SK-N-SH (cell line): ENCODE measurements at regions not wholly inside any gene's neighbourhood (a gene's known extent, or its start where the extent isn't known, plus 50 kb on each side); places are given as distances from the start of the nearest gene placed in this dataset.
"Not testable (repeated sequence)": the region's sequence is repeated elsewhere in the genome, so short reads cannot be mapped to it uniquely, and the experiment has no call there.

Source experiments
- CTCF ChIA-PET: fragments of 300-600, 350-600 bp; formaldehyde crosslinking; extraction: SDS; loops from one replicate; lab custom pipeline; 2021; lab: Yijun Ruan, JAX
- POLR2A ChIA-PET: fragments of 350-600 bp; sonication (Branson Sonifier 250); formaldehyde crosslinking; extraction: SDS; loops from one replicate; lab custom pipeline; 2020; ENCODE audit warnings: antibody characterized with exemption, inconsistent platforms; lab: Yijun Ruan, JAX
- DNase-seq: peaks from one replicate; pipeline ENCODE4 v3.0.0; 2012
- H2AFZ ChIP-seq: fragments of 200-600 bp; sonication (generic); 2 replicates; pipeline ENCODE4 v1.8.1; 2016; ENCODE audit warnings: antibody characterized with exemption, mild to moderate bottlenecking, low read depth
- H3F3A ChIP-seq: fragments of 200-600 bp; sonication (generic); replicated peaks from 2 replicates; pipeline ENCODE3; 2016; ENCODE audit warnings: antibody characterized with exemption, mild to moderate bottlenecking; ENCODE audit not compliant: insufficient read depth
- H3K27ac ChIP-seq, 2 experiments: fragments of 200-500 bp in 1 of 2; fragments of 200-600 bp in 1 of 2; sonication (Bioruptor generic) in 1 of 2; sonication (generic), shearing (Covaris generic) in 1 of 2; 2 replicates each; pipeline versions ENCODE4 v1.5.1 to v1.6.1; 2014 to 2016; ENCODE audit warnings: low read depth in 2 of 2, inconsistent platforms in 1 of 2, low read length in 1 of 2, mild to moderate bottlenecking in 1 of 2, mixed read lengths in 1 of 2
- H3K27me3 ChIP-seq: fragments of 200-600 bp; sonication (generic), shearing (Covaris generic); 2 replicates; pipeline ENCODE4 v1.6.1; 2016; ENCODE audit warnings: mixed run types; ENCODE audit not compliant: insufficient read depth
- H3K36me3 ChIP-seq, 2 experiments: fragments of 200-500 bp in 1 of 2; fragments of 200-600 bp in 1 of 2; sonication (Bioruptor generic) in 1 of 2; sonication (generic) in 1 of 2; replicated peaks in 1 of 2; 2 replicates each; pipeline versions ENCODE3 to v1.5.1; 2014 to 2016; ENCODE audit warnings: low read length in 1 of 2, mild to moderate bottlenecking in 1 of 2; ENCODE audit not compliant: insufficient read depth in 2 of 2, control insufficient read depth in 1 of 2
- H3K4me1 ChIP-seq, 2 experiments: fragments of 200-500 bp in 1 of 2; fragments of 200-600 bp in 1 of 2; sonication (Bioruptor generic) in 1 of 2; sonication (generic), shearing (Covaris generic) in 1 of 2; 2 replicates each; pipeline versions ENCODE4 v1.5.1 to v1.6.1; 2014 to 2016; ENCODE audit warnings: low read depth in 1 of 2, low read length in 1 of 2, mixed run types in 1 of 2; ENCODE audit not compliant: insufficient read depth in 2 of 2, control insufficient read depth in 1 of 2
- H3K4me2 ChIP-seq: fragments of 200-600 bp; sonication (generic), shearing (Covaris generic); 2 replicates; pipeline ENCODE4 v1.6.1; 2017; ENCODE audit warnings: mixed run types
- H3K4me3 ChIP-seq, 2 experiments: fragments of 200-500 bp in 1 of 2; fragments of 200-600 bp in 1 of 2; sonication (Bioruptor generic) in 1 of 2; sonication (generic), shearing (Covaris generic) in 1 of 2; 2 replicates each; pipeline versions ENCODE4 v1.5.1 to v1.8.1; 2014 to 2016; ENCODE audit warnings: low read depth in 2 of 2, inconsistent platforms in 1 of 2, low read length in 1 of 2, mild to moderate bottlenecking in 1 of 2, mixed read lengths in 1 of 2, moderate library complexity in 1 of 2
- H3K79me2 ChIP-seq: fragments of 200-600 bp; sonication (generic); 2 replicates; pipeline ENCODE4 v1.8.1; 2017; ENCODE audit warnings: mild to moderate bottlenecking; ENCODE audit not compliant: insufficient read depth
- H3K9ac ChIP-seq: fragments of 200-600 bp; sonication (generic); 2 replicates; pipeline ENCODE4 v1.6.1; 2017; ENCODE audit warnings: mixed run types
- H3K9me2 ChIP-seq: fragments of 200-600 bp; sonication (generic); 2 replicates; pipeline ENCODE4 v1.6.1; 2017; ENCODE audit warnings: mixed run types
- H3K9me3 ChIP-seq: fragments of 200-600 bp; sonication (generic); 2 replicates; pipeline ENCODE4 v1.6.1; 2017; ENCODE audit warnings: mixed run types, mild to moderate bottlenecking, moderate library complexity
- H4K20me1 ChIP-seq: fragments of 200-600 bp; sonication (generic); 2 replicates; pipeline ENCODE4 v1.6.1; 2017; ENCODE audit warnings: mild to moderate bottlenecking, mixed run types; ENCODE audit not compliant: insufficient read depth
- CHD2 ChIP-seq: fragments of 150-350 bp; IDR thresholded peaks from 2 replicates; pipeline ENCODE4 v1.6.1; 2018; ENCODE audit warnings: low read length; ENCODE audit not compliant: partially characterized antibody
- FOXM1 ChIP-seq: IDR thresholded peaks from 2 replicates; pipeline ENCODE4 v1.4.0; 2012; ENCODE audit warnings: low read depth, mild to moderate bottlenecking
- JUND ChIP-seq: IDR thresholded peaks from 2 replicates; pipeline ENCODE4 v1.4.0; 2012
- MAX ChIP-seq: IDR thresholded peaks from 2 replicates; pipeline ENCODE4 v1.4.0; 2012; ENCODE audit warnings: low read depth
- PBX3 ChIP-seq: IDR thresholded peaks from 2 replicates; pipeline ENCODE4; 2012
- RAD21 ChIP-seq: IDR thresholded peaks from 2 replicates; pipeline ENCODE4 v1.6.1; 2012; ENCODE audit warnings: mild to moderate bottlenecking, low read length
- RCOR1 ChIP-seq: fragments of 150-350 bp; IDR thresholded peaks from 2 replicates; pipeline ENCODE4 v1.6.1; 2017; ENCODE audit warnings: antibody characterized with exemption, low read length
- REST ChIP-seq: IDR thresholded peaks from 2 replicates; pipeline ENCODE4 v1.6.1; 2012; ENCODE audit warnings: mild to moderate bottlenecking, low read depth, low read length, moderate library complexity
- RFX5 ChIP-seq: IDR thresholded peaks from 2 replicates; pipeline ENCODE4 v1.6.1; 2012; ENCODE audit warnings: mild to moderate bottlenecking, improper control_type of control experiment, low read length
- SMC3 ChIP-seq: IDR thresholded peaks from 2 replicates; pipeline ENCODE4 v1.6.1; 2012; ENCODE audit warnings: low read depth, low read length, improper control_type of control experiment
- TEAD4 ChIP-seq: IDR thresholded peaks from 2 replicates; pipeline ENCODE4 v1.4.0; 2012; ENCODE audit warnings: mild to moderate bottlenecking, borderline replicate concordance; ENCODE audit not compliant: insufficient read depth
- USF1 ChIP-seq: IDR thresholded peaks from 2 replicates; pipeline ENCODE4 v1.4.0; 2012; ENCODE audit warnings: low read depth, borderline replicate concordance
- USF2 ChIP-seq: fragments of 150-350 bp; IDR thresholded peaks from 2 replicates; pipeline ENCODE4 v1.6.1; 2017; ENCODE audit warnings: antibody characterized with exemption, low read length, low read depth, borderline replicate concordance
- WGBS: methylation state at CpG from one replicate; pipeline ENCODE4 v1.1.6; 2017; ENCODE audit warnings: low lambda C conversion rate; 5-methylcytosine and 5-hydroxymethylcytosine counted together

GRCh38 chr18:9049495-9049809, 53.0 kb upstream of the NDUFV2 start:
- no peaks in the 10 kb centered on the region for H3K27me3 ChIP-seq
- TF ChIP-seq TEAD4 = no peak
- TF ChIP-seq REST = no peak
- no peak for TF ChIP-seq PBX3
- TF ChIP-seq FOXM1 = no peak
- no peak for TF ChIP-seq MAX
- no peak for TF ChIP-seq RFX5
- TF ChIP-seq RAD21 = no peak
- TF ChIP-seq USF1 = no peak
- no peak for TF ChIP-seq JUND
- TF ChIP-seq RCOR1 = no peak
- TF ChIP-seq USF2 = no peak
- TF ChIP-seq CHD2 = no peak
- TF ChIP-seq SMC3 = no peak
- H3F3A ChIP-seq = no peaks in the 10 kb centered on the region
- no peak overlapping the region for H3K27ac ChIP-seq
- no peak overlapping the region for H2AFZ ChIP-seq
- H3K9me3 ChIP-seq = no peaks in the 10 kb centered on the region; the same call in 1 of the 2 replicates
- no peaks in the 10 kb centered on the region for H3K9me2 ChIP-seq
- CTCF ChIA-PET = interaction anchor here (1.1 to 1.3 kb wide), 2 partner anchors 25 to 372 kb away, joined by 3 read pairs; no protein-coding TSS in a partner anchor
- no peak overlapping the region for H3K4me2 ChIP-seq
- H3K4me3 ChIP-seq = no peak overlapping the region
- no peaks in the 10 kb centered on the region for H3K79me2 ChIP-seq
- H4K20me1 ChIP-seq = no peaks in the 10 kb centered on the region
- POLR2A ChIA-PET = no interaction called here
- no peaks in the 10 kb centered on the region for H3K36me3 ChIP-seq
- H3K9ac ChIP-seq = no peak overlapping the region
- no peak for DNase-seq
- no peaks in the 10 kb centered on the region for H3K4me1 ChIP-seq

GRCh38 chr18:9050628-9051284, 51.7 kb upstream of the NDUFV2 start:
- H3K79me2 ChIP-seq, H4K20me1 ChIP-seq, CTCF ChIA-PET, POLR2A ChIA-PET, H3F3A ChIP-seq, H3K27me3 ChIP-seq, H3K4me2 ChIP-seq, DNase-seq, H3K36me3 ChIP-seq, H3K27ac ChIP-seq, H3K9me2 ChIP-seq, H2AFZ ChIP-seq, H3K9ac ChIP-seq, H3K4me3 ChIP-seq, H3K9me3 ChIP-seq, H3K4me1 ChIP-seq: not testable (repeated sequence)
- WGBS = 50% methylated on average over 1 of the region's 1 CpG
